Forelimb muscle (tissue), 1 donor: ENCODE measurements at regions not wholly inside any gene's neighbourhood (a gene's known extent, or its start where the extent isn't known, plus 50 kb on each side); places are given as distances from the start of the nearest gene placed in this dataset.

Source experiments
- DNase-seq: peaks from one replicate; pipeline ENCODE4 v3.0.0-alpha.2; 2013; ENCODE audit warnings: low read depth

DNA sequence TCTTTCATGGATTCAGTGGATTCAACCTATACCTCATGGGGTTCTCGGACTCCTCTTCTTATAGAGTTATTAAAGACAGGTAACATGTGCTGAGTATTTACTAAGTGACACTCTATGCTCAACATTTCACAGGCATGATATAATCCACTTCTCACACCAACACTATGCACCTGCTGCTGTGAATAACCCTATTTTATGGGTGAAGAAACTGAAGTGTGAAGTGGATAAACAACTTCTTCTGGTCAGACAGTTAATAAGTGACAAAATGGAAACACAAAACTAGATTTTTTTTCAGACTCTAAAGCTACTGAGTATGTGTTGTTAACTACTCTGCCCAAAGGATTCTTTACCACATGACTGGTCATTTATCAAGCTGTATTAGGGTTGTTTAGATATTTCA, 403.5 kb downstream of the DIPK2A start:
- DNase-seq = no peak

DNA sequence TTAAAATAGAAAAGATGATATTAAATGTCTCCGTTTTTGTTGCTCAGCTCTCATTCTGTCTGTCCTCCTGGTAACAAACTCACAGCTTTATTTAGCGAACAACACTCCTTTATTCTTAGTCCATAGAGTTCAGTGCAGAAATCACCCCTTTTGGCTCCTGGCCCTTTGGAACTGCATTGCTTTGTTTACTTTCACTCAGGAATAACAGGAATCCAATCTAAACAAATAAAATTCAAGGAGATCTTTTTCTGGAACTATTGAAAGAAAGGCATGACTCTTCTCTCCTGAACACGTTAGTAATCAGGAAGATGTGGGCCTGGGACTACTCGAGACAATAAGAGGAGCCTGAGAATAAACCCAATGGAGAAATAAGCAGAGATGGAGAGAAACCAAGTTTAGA, 409.2 kb downstream of the DIPK2A start:
- no peak for DNase-seq

DNA sequence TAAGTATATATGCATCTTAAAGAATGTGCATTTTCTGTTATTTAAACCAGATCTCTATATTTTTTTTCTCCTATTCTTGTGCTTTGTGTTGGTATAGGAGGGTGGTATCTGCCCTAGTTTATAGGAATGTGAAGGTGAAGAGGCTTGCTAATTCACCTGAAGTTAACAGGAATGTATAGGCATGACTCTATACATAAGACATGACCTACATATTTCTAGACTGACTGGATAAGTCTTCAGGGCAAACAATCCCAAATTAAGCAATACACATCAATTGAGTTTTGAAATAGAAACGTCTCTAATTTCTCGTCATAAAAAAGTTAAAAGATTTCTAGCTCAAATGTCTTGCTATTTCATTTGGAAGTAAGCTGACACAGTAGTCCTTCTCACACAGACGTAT, 410.0 kb downstream of the DIPK2A start:
- no peak for DNase-seq

DNA sequence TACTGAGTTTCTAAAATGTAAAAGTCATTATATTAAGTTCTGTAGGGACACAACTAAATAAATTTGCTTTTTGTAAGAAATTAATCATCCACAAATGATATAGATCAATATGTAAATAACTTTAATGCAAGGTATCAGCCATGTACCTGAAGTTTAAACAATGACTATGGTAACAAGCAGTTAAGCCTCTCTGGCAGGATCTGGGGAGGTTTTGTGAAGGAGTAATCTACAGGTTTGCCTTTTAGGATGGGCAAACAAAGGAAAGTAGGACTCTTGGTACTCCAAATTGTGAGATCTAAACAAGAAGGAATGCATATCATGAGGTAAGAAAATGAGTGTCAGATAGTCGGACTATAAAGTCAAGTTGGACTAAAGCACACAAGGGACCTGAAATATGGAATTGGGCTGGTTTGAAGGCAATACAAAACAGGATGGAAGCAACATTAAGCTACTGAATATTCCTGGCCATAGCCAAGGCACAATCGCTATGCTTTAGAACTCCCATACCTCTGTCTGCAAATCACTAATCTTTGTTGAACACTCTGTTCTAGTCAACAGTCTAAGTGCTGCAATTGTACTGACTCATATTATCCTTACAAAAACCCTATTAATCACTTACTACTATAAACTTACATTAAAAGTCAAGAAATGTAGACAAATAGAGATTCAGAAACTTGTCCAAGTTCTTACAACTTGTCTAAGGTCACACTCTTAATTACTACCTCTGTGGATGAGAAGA, 412.8 kb downstream of the DIPK2A start:
- no peak for DNase-seq

DNA sequence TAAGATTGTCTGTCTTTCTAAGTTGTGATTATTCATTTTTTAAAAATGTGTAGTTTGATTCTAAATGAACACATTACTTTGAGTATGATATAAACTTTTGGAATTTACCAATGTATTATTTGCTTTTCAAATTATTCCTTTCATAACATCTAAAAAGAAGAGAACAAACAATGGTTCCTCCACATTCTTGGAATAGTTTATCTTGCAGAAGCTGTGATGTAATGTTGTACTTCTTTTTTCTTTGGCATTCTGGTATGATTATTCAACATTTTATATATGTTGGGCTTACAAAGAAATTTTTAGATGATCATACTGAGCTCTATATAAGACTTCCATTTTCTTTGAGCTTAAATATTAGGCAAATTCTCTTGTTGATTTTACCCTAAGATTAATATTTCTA, 419.2 kb downstream of the DIPK2A start:
- DNase-seq = no peak

DNA sequence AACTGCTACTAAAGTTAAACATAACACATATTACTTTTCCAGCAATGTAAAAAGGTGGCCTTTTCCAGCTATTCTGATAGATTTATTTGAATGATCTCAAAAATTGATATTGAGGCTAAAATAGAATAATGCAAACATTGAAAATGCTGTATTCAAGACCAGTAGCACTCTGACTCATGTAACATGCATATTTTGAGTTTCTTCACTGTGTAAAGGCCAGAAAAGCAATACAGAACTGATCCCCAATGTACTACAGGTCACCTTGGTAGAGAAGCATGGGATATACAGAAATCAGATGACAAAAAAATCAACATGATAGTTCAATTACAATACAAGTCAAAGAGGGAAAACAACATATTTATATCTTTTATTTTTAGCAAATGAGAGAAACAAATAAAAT, 419.6 kb downstream of the DIPK2A start:
- DNase-seq = no peak

DNA sequence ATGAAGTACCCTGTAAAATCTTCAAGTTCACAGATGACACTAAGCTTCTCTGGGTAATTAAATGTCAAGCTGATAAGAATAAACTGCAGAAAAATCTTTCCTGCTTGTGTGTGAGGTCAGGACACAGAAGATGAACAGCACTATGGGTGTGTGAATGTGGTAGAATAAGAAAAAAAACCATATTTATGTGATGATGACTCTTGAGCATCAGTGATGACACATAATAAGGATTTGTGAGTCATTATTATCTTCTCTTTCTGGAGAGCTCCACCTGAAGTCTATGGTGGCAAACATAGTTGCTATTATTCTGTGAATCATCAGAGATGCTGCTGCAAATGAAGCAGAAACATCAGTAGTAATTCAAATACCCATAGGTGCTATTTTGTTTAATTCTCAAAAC, 422.4 kb downstream of the DIPK2A start:
- no peak for DNase-seq

DNA sequence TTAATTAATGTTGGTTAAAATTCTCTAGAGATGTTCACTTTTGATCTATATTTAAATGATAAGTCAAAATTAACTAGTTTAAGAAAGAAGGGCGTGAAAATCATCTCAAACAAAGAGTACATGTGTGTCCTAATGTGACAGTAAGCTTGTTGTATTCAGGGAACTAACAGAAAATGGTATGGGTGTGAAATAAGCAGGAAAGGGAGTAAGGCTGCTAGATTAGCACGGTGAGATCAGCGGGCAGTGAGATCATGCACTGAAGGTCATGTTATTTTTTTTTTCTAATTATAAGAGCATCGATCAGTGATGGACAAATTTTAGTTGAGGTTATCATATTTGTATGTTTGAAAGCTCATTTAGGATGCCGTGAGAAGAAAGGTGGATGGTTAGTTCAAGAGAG, 430.8 kb downstream of the DIPK2A start:
- no peak for DNase-seq

DNA sequence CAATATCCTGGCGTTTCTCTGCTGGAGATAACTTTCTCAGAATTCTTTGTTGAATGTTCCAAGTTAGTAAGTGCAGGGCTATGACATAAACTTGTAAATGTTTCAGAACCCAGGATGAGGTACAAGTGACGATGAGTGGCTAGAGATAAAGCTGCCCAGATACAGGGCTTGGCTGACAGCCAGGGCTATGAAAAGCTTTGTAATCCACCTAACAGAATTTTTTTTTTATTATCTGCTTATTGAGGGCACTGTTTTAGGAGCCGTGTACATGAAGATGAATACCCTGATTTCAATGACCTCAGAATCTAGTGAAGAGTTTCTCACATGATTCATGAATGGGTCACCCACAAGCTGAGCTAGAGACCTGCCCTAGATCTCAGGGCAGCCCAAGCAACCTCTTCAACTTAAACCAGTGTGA, 431.4 kb downstream of the DIPK2A start:
- DNase-seq = no peak

DNA sequence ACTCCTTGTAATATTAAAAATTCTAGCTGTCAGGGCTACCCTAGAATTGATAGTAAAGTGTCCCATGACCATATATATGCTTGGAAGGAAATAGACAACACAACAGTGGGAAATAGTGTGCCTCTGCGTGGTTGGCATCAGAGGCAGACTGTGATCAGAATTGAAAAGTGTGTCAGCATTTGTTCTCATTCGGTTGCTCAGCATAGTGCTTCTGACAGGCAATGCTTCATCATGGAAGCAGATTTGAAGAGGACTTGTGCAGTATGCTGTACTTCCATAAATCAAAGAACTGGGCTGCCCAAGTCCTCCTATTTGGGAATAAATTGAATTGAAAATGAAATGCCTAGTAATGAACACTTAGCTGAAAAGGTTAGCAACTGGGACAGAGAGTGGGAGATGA, 435.7 kb downstream of the DIPK2A start:
- DNase-seq = no peak

DNA sequence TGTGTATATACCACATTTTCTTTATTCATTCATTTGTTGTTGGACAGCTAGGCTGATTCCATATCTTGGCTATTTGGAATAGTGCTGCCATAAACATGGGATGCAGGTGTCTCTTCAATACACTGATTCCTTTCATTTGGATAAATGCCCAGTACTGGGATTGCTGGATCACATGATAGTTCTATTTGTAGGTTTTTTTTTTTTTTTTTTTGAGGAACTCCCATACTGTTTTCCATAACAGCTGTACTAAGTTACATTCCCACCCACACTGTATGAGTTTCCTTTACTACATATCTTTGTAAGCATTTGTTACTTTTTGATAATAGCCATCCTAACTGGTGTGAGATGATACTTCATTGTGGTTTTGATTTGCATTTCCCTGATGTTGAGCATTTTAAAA, 437.7 kb downstream of the DIPK2A start:
- peak; percentile 16 for DNase-seq

DNA sequence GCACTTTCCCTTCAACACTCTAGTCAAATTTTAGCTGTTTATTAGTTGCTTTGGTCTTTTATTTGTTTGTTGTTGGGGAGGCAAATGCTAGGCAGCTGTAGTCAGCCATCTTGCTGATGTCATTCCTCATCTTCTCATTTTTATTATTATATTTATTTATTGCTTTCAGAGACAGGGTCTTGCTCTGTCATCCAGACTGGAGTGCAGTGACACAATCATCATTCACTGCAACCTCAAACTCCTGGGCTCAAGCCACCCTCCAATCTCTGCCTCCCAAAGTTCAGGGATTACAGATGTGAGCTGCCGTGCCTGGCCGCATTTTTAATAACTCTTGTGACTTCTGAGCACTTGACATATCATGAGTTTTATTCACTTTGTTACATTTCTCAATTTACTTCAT, 441.4 kb downstream of the DIPK2A start:
- DNase-seq = no peak

DNA sequence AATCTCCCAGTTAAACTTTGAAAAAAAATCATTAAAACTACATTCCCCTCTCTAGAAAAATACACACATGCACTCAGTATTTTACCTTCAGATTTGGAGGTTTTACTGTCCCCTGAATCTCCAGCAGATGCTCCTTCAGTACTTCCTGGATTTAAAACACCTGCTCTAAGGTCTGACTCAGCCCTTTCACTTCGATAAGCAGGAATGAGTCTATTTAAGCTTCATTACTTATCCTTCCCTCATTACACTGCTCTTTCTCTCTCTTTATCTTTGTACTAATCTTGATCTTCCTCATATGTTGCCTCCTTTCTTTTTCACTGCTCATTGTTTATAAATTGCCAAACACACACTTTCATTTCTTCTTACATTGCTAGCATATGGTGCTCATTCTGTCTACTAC, 443.9 kb downstream of the DIPK2A start:
- DNase-seq = no peak

DNA sequence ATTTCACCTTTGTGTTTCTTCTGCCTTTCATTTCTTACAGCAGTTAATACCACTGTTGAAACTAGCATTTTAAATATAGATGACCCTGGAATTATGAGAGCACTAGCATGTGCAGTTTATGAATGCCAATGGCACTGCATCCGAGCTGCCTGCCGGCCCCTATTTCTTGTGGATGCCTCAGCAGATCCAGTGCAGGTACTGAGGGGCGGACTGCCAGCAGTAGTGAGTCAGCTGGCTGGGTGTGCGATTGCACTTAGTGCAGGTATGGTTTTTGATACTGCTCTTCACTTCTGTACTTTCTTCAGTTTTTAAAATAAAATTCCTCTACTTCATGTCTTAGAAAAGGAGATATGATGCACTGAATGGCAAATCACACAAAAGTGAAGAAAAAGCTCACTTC, 453.0 kb downstream of the DIPK2A start:
- no peak for DNase-seq

DNA sequence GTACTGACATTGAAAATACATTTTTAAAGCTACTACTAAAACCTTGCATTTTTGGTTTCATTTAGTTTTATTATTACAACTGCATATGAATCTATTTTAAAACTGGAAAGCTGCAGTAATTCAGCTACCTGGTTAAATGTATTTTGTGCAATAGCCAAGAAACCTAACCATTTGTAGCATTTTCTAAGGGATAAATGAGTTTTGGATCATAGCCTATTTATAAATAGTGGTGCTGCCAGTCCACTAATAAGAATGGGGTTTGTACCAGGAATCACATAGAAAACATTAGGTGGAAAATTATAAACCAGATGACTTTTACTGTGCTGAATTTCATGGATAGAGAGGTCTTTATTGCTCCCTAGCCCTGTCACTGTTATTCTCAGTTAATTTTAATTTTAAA, 454.7 kb downstream of the DIPK2A start:
- no peak for DNase-seq

DNA sequence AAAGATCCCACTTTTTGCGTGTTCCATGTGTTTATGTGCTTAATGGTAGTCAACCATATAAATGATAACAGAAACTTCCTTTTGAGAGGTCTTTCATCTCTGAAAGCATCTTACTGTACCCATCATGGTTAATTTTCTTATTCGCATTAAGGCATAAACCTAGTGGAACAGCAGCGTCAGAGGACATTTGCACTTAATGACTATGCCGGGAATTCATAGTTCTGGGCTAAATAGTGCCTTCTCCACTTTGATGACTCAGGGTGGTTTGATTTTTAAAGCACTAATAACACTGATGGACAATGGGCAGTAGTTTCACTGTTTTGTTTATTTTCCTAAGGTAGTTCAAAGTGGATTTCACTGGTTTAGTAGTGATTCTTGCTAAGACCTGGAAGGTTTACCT, 455.3 kb downstream of the DIPK2A start:
- no peak for DNase-seq

DNA sequence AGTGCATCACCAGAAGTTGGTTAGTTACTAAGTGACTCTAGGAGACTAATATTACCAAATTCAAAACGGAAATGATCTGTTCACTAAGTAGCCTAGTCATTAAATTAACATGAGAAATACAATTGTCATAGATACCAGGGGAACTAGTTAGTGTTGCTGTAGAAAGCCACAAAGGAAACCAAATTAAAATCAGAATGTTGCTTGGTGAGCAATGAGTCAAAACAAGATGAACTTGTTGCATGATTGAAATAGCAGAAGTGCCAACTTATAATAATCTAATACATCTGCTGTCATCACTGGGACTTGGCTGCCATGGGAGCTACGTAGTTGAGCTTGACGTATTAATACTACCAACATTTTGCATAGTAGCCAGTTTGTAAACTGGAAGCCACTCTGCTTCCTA, 458.1 kb downstream of the DIPK2A start:
- DNase-seq = no peak

DNA sequence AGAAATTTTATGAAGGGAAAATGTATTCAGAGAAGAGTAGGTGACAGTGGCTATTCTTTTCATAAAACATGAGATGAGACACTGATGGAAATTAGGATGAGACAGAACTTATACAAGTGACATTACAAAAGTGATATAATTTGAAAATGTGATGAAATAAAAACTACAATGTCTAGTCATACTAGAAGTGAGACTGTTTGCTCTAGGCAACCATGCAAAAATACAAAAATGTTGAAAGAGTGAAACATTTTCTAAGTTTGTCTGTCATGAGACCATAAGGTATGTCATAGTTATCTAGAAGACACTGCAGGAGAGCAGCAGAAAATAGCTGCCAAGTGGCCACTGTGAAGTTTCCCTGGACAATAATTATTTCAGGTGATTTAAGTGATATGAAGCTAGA, 459.5 kb downstream of the DIPK2A start:
- DNase-seq = no peak

DNA sequence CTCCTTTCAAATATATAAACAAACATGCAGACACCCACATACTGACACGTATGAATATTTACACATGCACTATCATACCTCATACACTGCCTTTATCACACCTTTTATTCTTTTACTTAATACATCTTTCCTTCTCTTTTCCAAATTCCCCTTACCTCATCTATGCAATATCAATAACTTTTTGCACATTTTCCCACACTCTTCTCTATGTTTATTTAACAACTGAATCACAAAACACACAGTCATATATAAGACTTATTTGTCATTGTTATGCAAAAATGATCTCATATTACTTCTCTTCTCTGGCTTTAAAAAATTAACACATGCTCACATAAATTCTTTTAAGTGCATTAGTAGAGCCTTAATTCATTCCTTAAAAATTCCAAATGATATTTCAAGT, 461.4 kb downstream of the DIPK2A start:
- DNase-seq = no peak

DNA sequence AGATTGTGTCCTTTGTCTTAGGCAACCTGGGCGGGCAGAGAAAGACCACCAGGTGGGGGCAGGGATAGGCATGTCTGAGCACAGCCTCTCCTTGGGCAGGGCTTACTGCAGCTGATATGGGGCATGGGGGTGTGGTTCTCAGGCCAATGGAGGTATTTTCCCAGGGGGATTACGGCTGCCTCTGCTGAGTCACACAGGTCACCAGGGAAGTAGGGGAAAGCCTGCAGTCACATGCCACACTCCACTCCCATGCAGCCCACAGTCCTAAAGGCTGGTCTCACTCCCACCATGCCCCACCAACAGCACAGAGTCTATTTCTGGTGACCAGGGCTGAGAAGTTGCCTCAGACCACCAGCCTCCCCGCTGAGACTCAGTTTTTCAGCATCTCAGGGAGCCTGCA, 466.4 kb downstream of the DIPK2A start:
- DNase-seq = no peak

DNA sequence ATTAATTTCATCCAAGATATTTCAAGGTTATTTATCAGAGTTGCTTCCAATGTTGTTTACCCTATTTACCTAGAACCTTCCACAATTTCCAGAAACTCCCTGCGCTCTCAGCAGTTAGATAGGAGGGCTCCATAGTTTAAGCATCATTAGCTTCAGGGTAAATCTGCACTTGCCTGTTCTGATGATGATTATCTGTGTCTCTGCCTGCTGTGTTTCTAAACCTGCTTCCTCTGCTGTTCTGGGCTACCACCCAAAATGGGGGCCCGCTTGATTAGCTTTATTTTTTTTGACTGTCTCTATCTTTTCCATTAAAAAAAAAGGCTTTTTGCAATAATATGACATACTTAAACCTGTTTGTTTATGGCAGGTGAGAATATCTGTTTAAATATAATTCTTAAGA, 472.4 kb downstream of the DIPK2A start:
- DNase-seq = no peak

DNA sequence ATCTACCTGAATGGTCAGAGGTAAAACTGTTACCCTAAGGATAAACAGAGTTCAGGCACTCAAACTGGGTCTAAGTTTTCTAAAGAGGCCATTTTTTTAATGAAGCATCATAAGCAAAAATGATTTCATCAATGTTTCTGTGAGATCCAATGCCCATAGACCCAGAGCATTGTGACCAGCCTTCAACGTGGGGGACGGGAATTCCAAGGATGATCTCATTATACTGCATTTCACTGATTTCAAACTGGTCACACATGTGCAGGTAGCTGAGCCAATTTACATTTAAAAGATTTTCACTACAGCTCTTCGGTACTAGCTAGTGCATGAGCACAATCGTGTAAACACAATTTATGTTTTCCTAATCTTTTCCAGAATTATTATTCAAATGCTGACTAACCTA, 472.9 kb downstream of the DIPK2A start:
- no peak for DNase-seq

DNA sequence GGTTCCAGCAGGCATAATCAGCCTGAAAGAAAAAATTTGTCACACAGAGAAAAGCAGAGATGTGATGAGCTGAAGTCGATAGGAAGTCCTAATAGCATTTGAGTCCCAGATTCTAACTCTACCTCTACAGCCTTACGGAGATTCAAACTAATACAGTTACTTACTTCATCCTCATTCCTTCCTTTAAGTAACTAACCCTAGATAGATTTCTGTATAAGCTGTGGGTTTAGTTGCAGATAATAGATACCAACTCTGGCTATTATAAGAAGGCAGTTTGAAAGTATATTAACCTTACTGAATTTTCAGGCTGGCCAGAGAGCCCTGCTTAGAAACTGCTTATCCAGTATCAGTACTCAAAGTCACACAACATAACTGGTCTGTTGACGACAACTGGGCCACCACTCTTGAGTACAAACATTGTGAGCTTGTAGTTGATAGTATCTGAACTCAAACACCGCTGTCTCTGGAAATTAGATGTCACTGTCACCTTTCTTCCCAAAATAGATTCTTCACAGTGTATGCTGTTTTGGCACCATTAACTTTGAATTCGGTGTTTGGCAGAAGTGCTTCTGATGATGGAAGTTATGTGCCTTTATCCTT, 484.3 kb downstream of the DIPK2A start:
- no peak for DNase-seq

DNA sequence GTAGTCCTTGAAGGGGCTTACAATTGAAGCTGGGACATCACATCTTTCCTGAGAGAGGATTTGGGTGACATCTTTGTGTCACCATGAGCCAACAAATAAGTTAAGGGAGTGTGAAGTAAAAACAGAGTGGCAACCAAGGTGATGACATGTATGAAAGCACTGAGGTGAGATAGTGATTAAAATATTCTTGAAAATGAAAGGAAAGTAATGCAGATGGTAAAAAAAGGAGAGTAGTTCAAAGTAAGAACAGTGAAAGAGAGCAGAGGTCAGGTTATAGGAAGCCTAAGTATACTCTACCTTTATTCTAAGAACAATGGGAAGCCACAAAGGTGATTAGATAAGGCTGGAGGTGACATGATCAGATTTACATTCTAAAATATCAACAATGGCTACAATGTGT, 486.1 kb downstream of the DIPK2A start:
- DNase-seq = no peak
